Activated CD4-positive, alpha-beta memory T cell treated with anti-CD3 and anti-CD28 coated beads, Interleukin-2, amount 10 ng/mL, durations not matched to agents 7 days and 5 days (primary cell): ENCODE measurements at regions not wholly inside any gene's neighbourhood (a gene's known extent, or its start where the extent isn't known, plus 50 kb on each side); places are given as distances from the start of the nearest gene placed in this dataset.

Experiments used
- CTCF ChIA-PET: fragments of 350-600 bp; sonication (Branson Sonifier 250); formaldehyde crosslinking; loops from one replicate; lab custom pipeline; 2021; ENCODE audit warnings: antibody characterized with exemption, inconsistent platforms; lab: Charles Lee
- POLR2A ChIA-PET: fragments of 350-600 bp; sonication (Branson Sonifier 250); formaldehyde crosslinking; loops from one replicate; lab custom pipeline; 2021; ENCODE audit warnings: antibody characterized with exemption; lab: Charles Lee
- DNase-seq: peaks from one replicate; pipeline ENCODE4 v3.0.0-alpha.2; 2020
- H3K27ac Mint-ChIP-seq: one replicate; pipeline ENCODE4 v1.8.0; 2021; ENCODE audit warnings: mild to moderate bottlenecking, mixed read lengths
- H3K27me3 Mint-ChIP-seq: one replicate; pipeline ENCODE4 v1.8.0; 2021; ENCODE audit warnings: mixed read lengths
- H3K36me3 Mint-ChIP-seq: one replicate; pipeline ENCODE4 v1.8.0; 2021; ENCODE audit warnings: low read depth, mixed read lengths
- H3K4me1 Mint-ChIP-seq: one replicate; pipeline ENCODE4 v1.8.0; 2021; ENCODE audit warnings: mixed read lengths
- H3K4me3 Mint-ChIP-seq: one replicate; pipeline ENCODE4 v1.8.0; 2021; ENCODE audit warnings: mild to moderate bottlenecking, mixed read lengths
- H3K9me3 Mint-ChIP-seq: one replicate; pipeline ENCODE4 v1.8.0; 2021; ENCODE audit warnings: mixed read lengths

DNA sequence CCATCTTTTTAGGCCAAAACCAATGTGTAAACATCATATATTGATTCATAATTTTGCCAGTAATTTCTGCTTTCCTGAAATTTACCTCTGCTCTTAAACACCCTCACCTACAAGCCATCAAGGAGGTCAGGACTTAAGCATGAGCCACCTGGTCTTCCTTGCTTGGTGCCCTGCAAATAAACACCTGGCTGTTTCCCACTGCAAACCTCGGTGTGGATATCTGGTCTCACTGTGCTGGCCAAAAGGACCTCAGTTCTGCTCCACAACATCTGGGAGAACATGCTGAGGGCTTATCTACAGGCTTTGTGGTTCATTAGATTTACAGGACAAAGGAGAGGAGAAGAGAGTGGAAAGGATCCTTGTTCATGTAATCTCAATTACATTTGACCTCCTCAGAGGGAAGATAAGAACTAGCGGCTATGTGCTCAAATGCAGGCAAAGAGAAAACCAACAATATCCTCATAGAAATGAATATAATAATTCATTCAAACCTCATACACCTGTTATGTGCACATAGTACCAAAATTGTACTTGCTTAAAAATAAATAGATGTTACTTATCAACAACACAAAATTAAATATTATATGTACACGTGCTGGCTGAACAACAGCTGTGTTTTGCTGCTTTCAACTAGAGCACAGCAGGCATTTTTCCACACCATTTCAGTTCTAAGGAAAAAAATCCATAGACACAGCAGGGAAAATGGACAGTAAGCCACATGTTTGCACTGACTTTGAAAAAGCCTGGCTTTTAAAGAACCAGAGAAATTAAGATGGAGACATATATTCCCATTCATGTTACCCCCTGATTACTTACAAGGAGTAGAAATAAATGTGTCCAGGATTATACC lies 465.1 kb downstream of the LPIN1 start:
- Mint-ChIP-seq H3K27me3 (no peaks in the 10 kb centered on the region), H3K4me1 (no peaks in the 10 kb centered on the region), H3K36me3 (no peaks in the 10 kb centered on the region), H3K4me3 (no peak overlapping the region), H3K27ac (no peak overlapping the region), H3K9me3 (no peaks in the 10 kb centered on the region)
- POLR2A ChIA-PET = no interaction called here
- no peak for DNase-seq
- CTCF ChIA-PET = no interaction called here

DNA sequence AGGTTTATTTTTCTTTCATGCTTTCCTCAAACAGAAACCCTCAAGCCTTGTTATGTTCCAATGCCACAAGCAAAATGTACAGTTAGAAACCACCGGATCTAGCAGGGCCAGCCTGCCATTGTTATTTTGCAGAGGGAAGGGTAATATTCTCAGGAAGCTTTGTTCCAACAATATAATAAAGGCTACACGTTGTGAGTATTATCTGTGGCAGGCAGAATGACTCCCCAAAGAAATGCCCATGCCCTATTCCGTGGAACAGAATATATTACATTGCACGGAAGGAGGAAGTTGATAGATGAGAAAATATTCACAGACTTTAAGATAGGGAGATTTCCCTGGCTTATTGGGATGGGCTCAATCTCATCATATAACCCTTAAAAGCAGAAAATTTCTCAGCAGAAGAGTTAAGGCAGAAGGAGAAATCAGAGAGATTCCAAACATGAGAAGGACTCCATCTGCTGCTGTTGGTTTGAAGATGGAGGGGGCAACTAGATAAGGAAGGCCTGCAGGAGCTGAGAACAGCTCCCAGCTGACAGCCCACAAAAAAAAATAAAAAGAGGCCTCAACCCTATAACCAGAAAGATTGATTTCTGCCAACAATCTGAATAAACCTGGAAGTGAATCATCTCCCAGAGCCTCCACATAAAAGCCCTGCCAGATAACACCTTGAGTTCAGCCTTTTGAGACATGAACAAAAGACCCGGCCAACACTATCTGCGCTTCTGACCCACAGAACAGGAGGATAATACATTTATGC lies 466.6 kb downstream of the LPIN1 start:
- H3K9me3 Mint-ChIP-seq = no peaks in the 10 kb centered on the region
- POLR2A ChIA-PET = no interaction called here
- H3K36me3 Mint-ChIP-seq = no peaks in the 10 kb centered on the region
- no peak for DNase-seq
- CTCF ChIA-PET = interaction anchor here (0.6 kb wide), 1 partner anchor 794 kb away, joined by 3 read pairs; no protein-coding TSS in a partner anchor
- H3K27me3 Mint-ChIP-seq = no peaks in the 10 kb centered on the region
- H3K4me3 Mint-ChIP-seq = no peak overlapping the region
- H3K27ac Mint-ChIP-seq = no peak overlapping the region
- H3K4me1 Mint-ChIP-seq = no peaks in the 10 kb centered on the region

DNA sequence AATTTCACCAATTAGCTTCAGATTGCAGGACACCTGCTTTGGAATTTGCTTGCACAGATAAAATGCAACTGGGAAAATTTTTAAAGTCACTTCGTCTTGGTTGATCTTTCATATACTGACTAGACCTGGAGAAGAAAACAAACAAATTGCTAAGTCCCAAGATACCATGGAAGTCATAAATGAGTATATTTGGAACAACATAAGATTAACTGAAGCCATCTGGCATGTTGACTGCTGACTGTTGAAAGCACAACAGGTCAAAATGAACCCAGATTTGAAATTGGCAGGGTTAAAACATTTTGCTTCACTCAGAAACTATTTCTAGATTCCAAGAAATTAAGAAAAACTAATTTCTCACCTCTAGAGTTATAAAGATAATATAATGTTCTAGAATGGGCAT lies 470.7 kb downstream of the LPIN1 start:
- POLR2A ChIA-PET = no interaction called here
- Mint-ChIP-seq H3K27me3 (peaks cover 3% of the 10 kb centered on the region), H3K36me3 (no peaks in the 10 kb centered on the region), H3K9me3 (peaks cover 6% of the 10 kb centered on the region), H3K4me1 (no peaks in the 10 kb centered on the region), H3K27ac (no peak overlapping the region), H3K4me3 (no peak overlapping the region)
- CTCF ChIA-PET = no interaction called here
- no peak for DNase-seq

DNA sequence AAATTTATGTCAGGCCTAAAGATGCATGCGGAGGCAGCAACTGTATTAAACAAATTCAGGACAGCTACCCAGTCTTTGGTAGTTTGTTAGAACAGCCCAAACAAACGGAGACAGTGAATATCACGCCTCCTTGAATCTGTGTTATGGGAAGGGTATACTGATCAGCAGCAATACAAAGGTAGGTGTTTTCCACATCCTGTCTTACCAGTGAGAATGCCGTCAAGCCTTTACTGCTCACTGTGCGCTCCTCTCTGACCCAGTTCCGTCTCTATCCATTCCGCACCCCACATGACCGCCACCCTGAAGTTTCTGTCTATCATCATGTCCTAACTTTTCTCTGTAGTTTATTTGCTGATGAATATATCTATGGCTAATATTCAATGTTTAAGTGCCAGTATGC lies 473.3 kb downstream of the LPIN1 start:
- peaks cover 3% of the 10 kb centered on the region for H3K27me3 Mint-ChIP-seq

DNA sequence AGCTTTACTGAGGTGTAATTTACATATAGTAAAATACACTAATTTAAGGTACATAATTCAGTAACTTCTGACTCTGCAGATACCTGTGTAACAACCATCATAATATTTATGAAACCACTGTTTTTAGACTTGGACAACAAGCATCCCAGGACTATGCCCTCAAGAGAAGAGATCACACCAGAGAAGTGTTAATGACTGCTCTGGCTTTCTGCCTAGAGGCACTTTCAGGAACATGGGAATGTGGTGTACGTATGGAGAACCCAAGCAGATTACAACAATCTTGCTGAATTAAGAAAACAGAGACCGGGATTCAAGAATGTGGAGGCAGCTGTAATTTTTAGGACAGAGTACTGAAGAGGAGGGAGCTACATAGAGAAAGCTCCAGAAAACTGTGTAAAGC lies 475.2 kb downstream of the LPIN1 start:
- Mint-ChIP-seq H3K4me1 (no peaks in the 10 kb centered on the region), H3K4me3 (no peak overlapping the region), H3K27ac (no peak overlapping the region), H3K9me3 (peaks cover 29% of the 10 kb centered on the region), H3K36me3 (no peaks in the 10 kb centered on the region), H3K27me3 (peaks cover 3% of the 10 kb centered on the region)
- ChIA-PET CTCF (no interaction called here), POLR2A (no interaction called here)
- no peak for DNase-seq

More for the DNA sequence above, 473.3 kb downstream of the LPIN1 start:
- CTCF ChIA-PET = no interaction called here
- no peak overlapping the region for H3K4me3 Mint-ChIP-seq
- H3K27ac Mint-ChIP-seq = no peak overlapping the region
- no peaks in the 10 kb centered on the region for H3K4me1 Mint-ChIP-seq
- H3K9me3 Mint-ChIP-seq = peaks cover 23% of the 10 kb centered on the region
- no peak for DNase-seq
- POLR2A ChIA-PET = no interaction called here
- H3K36me3 Mint-ChIP-seq = no peaks in the 10 kb centered on the region

DNA sequence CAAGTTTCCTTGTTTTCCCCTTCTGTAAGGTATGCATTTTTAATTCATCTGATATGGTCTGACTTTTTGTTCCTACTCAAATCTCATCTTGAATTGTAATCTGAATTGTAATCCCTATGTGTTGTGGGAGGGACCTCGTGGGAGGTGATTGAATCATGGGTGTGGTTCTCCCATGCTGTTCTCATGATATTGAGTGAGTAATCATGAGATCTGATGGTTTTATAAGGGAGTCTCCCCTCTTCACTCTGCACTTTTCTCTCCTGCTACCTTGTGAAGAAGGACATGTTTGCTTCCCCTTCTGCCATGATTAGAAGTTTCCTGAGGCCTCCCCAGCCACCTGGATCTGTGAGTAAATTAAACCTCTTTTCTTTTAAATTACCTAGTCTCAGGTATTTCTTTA lies 476.1 kb downstream of the LPIN1 start:
- H3K36me3 Mint-ChIP-seq = no peaks in the 10 kb centered on the region
- H3K27me3 Mint-ChIP-seq = peaks cover 3% of the 10 kb centered on the region
- ChIA-PET CTCF (no interaction called here), POLR2A (interaction anchor here (0.5 kb wide), 1 partner anchor 374 kb away, joined by 3 read pairs; no protein-coding TSS in a partner anchor)
- DNase-seq = no peak
- no peak overlapping the region for H3K27ac Mint-ChIP-seq
- H3K9me3 Mint-ChIP-seq = peaks cover 29% of the 10 kb centered on the region
- H3K4me1 Mint-ChIP-seq = no peaks in the 10 kb centered on the region
- H3K4me3 Mint-ChIP-seq = no peak overlapping the region

DNA sequence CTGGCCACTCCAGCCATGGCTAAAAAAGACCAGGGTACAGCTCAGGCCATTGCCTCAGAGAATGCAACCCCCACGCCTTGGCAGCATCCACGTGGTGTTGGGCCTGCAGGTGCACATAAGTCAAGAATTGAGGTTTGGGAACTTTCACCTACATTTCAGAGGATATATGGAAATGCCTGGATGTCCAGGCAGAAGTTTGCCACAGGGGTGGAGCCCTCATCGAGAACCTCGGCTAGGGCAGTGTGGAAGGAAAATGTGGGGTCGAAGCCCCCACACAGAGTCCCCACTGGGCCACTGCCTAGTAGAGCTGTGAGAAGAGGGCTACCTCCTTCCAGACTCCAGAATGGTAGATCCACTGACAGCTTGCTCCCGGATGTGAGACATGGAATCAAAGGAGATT lies 477.3 kb downstream of the LPIN1 start:
- POLR2A ChIA-PET = no interaction called here
- CTCF ChIA-PET = no interaction called here
- DNase-seq = no peak
- Mint-ChIP-seq H3K4me3 (no peak overlapping the region), H3K36me3 (no peaks in the 10 kb centered on the region), H3K27me3 (peaks cover 6% of the 10 kb centered on the region), H3K27ac (no peak overlapping the region), H3K9me3 (peaks cover 29% of the 10 kb centered on the region), H3K4me1 (no peaks in the 10 kb centered on the region)

DNA sequence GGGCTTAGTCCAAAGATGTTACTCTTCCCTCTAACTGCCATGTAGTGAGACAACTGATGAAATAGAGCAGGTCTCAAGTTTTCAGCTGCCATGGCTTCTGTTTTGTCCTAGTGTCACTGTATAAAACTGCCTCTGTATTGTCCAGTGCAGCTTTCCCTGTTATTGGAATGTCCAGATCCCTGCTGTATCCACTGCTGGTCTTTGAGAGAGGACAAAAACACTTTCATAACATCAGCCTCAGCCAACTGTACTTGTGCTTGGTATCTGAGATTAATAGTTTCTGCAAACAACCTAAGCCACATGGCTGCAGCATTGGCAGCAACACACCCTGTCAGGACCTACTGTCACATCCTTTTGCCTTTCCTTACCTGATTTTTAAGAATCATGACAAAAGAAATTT lies 480.2 kb downstream of the LPIN1 start:
- Mint-ChIP-seq H3K27ac (no peak overlapping the region), H3K4me1 (no peaks in the 10 kb centered on the region), H3K27me3 (peaks cover 3% of the 10 kb centered on the region), H3K36me3 (no peaks in the 10 kb centered on the region), H3K4me3 (no peak overlapping the region), H3K9me3 (peaks cover 28% of the 10 kb centered on the region)
- POLR2A ChIA-PET = no interaction called here
- CTCF ChIA-PET = no interaction called here
- DNase-seq = no peak

DNA sequence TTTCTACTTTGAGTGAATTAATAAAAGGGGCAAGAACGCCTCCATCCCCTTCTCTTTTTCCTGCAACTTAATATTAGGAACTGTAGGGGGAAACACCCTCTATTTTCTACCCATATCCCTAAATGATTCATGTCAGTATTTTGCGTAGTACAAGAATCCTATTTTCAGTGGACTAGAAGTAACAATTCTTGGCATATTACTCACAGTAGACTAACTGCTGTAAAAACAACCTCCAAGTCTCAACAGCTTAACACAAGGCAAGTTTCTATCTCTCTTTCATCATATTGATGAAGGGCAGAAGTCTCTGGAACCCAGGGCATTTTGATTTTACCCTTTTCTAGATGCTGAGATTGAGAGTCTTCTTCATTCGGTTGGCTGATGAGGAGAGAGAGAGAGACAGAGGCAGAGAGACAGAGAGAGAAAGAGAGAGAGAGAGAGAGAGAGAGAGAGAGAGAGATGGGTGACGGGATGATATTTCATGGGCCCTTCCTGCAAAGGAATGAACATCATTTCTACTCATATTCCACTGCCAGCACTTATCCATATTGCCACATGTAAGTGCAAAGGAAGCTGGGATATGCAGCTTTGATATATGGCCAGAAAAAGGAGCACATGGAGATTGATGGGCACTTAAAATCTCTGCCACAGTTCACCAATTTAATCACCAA lies 481.6 kb downstream of the LPIN1 start:
- Mint-ChIP-seq H3K9me3 (peaks cover 19% of the 10 kb centered on the region), H3K4me1 (no peaks in the 10 kb centered on the region), H3K4me3 (no peak overlapping the region), H3K36me3 (no peaks in the 10 kb centered on the region), H3K27me3 (peaks cover 3% of the 10 kb centered on the region), H3K27ac (no peak overlapping the region)
- CTCF ChIA-PET = no interaction called here
- POLR2A ChIA-PET = no interaction called here
- no peak for DNase-seq

DNA sequence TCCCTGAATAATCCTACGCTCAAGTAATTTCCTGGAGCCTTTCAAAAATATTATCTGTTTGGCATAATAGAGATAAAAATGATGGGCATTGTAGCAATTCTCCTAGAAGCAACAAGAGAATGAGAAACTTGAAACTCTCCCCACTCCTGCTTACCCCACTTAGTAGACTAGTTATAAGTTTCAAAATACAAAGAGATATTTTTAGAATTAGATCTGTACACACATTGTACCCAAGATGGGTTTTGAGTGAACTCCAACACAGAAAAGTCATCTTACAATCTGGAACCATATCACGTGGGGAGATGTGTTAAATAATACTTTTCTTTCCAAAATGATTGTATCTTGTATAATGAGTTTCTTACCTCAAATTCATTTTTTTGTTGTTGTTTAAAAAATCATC lies 484.9 kb downstream of the LPIN1 start:
- H3K4me3 Mint-ChIP-seq = no peak overlapping the region
- H3K9me3 Mint-ChIP-seq = no peaks in the 10 kb centered on the region
- H3K27ac Mint-ChIP-seq = no peak overlapping the region
- H3K36me3 Mint-ChIP-seq = no peaks in the 10 kb centered on the region
- POLR2A ChIA-PET = no interaction called here
- no peaks in the 10 kb centered on the region for H3K4me1 Mint-ChIP-seq
- no peak for DNase-seq
- CTCF ChIA-PET = interaction anchor here (1.3 kb wide), 1 partner anchor 367 kb away, joined by 3 read pairs; no protein-coding TSS in a partner anchor
- H3K27me3 Mint-ChIP-seq = peaks cover 5% of the 10 kb centered on the region

DNA sequence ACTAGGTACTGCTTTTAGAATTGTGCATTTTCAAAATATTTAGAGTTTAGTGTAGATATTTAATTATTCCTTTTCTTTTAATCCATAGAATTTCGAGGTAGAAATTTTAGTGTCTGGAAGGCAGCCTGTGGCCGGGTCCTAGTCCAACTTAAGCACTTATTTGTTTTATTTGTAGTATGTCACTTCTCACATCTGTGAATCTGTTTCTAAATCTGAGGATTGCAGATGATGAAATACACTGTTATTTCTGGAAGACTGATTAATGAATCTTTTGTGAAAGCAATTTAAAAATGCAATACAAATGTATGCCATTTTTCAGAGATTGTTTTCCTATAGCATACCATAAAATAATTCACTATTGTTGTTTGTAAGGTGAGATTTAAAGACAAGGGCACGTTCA lies 483.9 kb upstream of the TRIB2 start:
- Mint-ChIP-seq H3K4me3 (no peak overlapping the region), H3K27ac (no peak overlapping the region), H3K27me3 (peaks cover 5% of the 10 kb centered on the region), H3K9me3 (no peaks in the 10 kb centered on the region), H3K4me1 (no peaks in the 10 kb centered on the region), H3K36me3 (no peaks in the 10 kb centered on the region)
- ChIA-PET POLR2A (no interaction called here), CTCF (no interaction called here)
- no peak for DNase-seq

DNA sequence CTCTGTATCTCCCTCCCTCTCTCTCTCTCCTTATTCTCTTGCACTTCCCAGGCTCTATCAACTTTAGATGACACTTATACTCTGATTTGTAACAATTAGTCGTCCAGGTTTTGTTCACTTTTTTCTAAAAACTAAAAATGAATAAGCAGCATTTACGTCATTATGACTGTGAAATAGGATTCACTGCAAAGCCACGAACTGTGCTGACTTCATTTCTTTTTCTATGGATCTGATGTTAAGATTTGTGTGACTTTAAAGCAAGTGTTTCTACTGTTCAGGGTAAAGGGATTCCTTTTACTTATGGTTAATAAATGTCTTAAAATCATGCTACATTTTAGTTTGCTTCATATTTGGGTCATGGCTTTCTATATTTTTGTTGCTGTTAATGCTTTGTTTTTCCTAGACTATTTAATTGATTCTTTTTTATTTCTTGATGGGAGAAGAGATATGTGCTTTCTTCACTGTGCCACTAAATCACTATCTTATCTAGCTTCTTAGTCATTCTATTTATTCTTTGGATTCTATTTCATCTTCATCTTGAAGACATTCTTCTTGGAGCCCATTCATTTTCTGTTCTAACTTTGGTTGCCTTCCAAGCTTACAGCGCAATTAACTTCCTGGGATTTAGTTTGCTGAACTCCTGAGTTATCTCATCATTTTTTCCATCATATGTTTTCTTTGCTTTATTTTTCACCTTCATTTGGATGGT lies 480.4 kb upstream of the TRIB2 start:
- ChIA-PET CTCF (no interaction called here), POLR2A (no interaction called here)

DNA sequence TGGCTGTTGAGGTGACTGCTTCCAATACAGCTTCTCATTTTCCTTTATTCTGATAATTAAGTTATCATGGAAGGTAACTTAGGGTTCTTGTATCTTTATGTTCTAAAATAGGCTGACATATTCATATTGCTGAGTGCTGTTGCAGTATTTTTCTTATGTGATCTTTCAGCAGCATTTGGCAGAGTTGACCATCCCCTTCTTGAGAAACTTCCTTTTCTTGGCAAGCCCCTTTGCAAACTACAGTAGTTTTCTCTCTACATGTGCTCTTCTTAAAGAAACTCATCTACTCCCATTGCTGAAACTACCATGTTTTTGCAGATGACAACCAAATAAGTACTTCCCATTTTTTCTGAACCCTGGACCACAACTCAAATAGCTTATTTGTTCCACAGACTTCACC lies 476.5 kb upstream of the TRIB2 start:
- Mint-ChIP-seq H3K27ac (no peak overlapping the region), H3K4me3 (no peak overlapping the region), H3K9me3 (no peaks in the 10 kb centered on the region), H3K4me1 (no peaks in the 10 kb centered on the region), H3K27me3 (peaks cover 5% of the 10 kb centered on the region), H3K36me3 (no peaks in the 10 kb centered on the region)
- ChIA-PET CTCF (no interaction called here), POLR2A (interaction anchor here (1.0 kb wide), 1 partner anchor 13 kb away, joined by 3 read pairs; no protein-coding TSS in a partner anchor)
- DNase-seq = no peak

More for the DNA sequence above, 480.4 kb upstream of the TRIB2 start:
- H3K9me3 Mint-ChIP-seq = no peaks in the 10 kb centered on the region
- H3K27me3 Mint-ChIP-seq = peaks cover 5% of the 10 kb centered on the region
- no peaks in the 10 kb centered on the region for H3K36me3 Mint-ChIP-seq
- no peak overlapping the region for H3K4me3 Mint-ChIP-seq
- DNase-seq = no peak
- no peaks in the 10 kb centered on the region for H3K4me1 Mint-ChIP-seq
- H3K27ac Mint-ChIP-seq = no peak overlapping the region
